Stimulated activated CD4-positive, alpha-beta T cell treated with anti-CD3 and anti-CD28 coated beads, Interleukin-12 subunit alpha, Interleukin-12 subunit beta, amount 100 ng/mL, for 4 hours (primary cell): ENCODE measurements at regions not wholly inside any gene's neighbourhood (a gene's known extent, or its start where the extent isn't known, plus 50 kb on each side); places are given as distances from the start of the nearest gene placed in this dataset.

Experiments used
- DNase-seq: peaks from one replicate; pipeline ENCODE4 v3.0.0-alpha.2; 2020

DNA sequence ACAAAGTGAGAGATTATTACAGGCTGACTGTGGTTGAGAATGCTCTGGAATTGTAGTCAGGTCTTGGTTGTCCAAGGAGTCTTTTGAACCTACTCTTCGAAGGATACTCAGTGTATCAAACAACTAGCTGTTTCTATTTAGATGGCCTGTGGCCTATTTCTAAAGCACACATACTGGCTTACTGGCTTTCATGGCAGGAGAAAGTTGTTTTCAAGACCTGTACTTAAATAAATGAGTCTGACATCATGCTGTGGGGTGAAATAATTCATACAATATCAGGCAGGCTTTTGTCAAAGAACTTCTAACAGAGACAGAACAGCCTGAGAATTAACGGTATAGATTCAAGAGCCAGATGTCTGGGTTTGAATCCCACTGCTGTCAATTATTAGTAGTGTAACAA lies 316.7 kb upstream of the SEMA6D start:
- no peak for DNase-seq

DNA sequence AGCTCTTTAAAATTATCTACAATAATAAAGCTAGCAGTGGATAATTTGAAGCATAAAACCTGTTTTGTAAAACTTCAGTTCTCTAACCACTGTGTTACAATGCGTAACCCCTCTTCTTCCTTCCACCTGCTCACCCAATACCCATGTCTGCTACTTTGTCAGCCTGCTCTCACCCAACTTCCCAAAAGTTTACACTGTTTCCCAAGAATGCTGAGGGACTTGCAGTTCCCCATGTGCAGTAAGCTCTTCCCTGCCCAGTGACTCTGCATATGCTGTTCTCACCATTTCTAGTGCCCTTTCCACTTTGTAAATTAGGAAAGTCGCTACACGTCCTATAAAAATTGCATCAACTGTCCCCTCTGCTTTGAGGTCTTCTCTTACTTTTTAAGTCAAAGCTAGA lies 315.9 kb upstream of the SEMA6D start:
- DNase-seq: no peak

DNA sequence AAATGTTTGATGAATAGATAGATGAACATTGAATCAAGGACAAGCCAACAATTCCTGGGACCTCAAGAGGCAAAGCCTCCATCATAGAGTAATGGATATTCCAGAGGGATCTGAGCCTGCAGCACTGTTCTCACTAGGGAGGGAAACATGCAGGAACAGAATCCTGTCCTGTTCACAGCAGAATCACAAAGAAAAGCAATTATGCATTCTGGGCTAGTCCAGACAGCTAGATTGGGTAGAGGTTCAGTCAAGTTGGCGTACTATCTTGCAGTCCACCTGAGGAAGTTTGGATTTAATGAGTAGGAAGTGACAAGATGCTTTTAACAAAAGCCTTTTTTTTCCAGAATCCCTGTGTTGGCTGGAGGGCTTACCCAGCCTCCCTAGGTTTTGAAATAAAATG lies 314.5 kb upstream of the SEMA6D start:
- DNase-seq: no peak

DNA sequence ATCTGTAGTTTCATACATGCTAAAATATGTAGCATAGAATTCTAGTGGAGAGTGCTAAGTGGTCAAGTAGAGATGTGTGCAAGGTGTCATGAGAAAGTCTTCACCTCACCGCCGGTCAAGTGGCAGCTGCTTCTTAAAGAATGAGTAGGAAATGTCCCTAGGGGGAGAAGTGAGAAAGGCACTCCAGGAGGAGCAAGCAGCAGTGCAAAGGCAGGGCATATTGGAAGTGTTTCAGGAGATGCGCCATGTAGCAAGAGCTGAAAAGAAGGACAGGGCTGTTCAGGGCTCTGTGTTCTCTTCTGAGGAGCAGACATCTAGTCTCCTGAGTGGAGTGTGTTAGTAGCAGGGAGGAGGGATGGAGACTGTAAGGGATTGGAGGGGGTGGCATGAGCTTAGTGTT lies 312.4 kb upstream of the SEMA6D start:
- no peak for DNase-seq

DNA sequence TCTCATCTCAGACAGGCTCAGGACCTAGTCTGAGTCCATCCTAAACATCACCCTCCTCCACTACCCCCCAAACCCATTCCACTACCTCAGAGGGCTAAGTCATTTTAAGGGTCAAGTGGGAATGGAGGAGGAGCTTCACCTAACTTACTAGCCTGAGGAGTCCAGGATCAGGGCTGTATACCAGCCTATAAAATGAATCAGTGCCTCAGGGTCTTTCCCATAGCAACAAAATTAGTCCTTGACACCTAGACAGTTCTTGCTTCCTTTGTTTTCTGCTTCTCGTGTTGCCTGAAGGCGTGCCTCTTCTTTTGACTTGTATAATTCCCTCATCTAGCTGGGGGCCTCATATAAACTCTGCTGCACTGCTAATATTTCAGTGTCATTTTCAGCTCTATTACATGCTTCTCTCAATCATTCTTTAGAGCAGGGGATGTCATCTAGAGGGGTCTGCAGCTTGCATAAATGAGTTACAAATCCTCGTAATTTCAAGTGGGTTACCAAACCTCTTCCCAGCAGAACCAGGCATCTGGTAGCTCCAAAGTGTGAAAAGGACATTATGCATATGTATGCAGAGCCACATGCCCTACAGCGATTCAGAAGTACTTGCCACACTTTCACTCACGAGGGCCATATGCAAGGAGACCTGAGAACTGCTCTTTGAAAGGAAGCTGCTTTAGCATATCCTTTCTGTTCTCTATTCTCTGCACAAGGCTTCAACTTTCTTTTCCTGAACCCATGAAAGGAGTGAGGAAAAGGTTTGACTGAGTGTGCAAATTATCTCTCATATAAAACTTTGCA lies 311.7 kb upstream of the SEMA6D start:
- DNase-seq: no peak

DNA sequence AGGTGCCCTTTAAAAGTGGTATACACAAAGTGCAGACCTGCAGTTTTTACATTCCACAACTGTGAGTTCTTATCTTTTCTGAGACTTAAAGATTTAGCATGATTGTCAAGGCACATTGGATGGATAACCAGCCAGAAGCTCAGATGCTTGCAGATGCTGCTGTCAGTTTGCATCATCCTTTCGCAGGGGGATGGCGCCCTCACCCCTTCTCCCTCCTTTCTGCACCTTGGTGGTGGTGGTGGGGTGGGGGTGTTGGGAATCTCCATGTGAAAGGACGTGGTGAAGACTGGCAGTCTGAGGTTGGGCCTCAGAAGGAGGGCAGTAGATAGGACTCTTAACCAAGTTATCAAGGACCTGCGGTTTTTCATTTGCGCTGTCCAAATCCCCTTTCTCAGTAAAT lies 309.6 kb upstream of the SEMA6D start:
- no peak for DNase-seq

DNA sequence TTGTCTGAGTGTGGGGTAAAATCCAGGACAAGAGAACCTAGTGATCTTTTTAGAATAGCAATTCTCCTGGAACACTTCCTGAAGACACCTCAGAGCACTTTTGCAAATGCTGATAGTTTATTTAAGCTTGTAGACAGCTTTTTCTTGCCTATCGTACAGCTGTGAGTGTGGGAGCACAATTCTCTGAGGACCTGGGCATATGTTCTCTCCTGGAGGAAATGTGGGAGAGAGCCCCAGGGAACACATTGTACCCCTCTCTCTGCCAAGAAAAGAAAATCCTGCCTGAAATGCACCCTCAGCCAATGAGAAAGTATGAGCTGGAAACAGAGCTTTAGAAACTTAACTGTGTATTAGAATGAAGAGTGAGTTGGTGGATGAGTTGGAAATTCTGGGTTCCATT lies 308.3 kb upstream of the SEMA6D start:
- no peak for DNase-seq

DNA sequence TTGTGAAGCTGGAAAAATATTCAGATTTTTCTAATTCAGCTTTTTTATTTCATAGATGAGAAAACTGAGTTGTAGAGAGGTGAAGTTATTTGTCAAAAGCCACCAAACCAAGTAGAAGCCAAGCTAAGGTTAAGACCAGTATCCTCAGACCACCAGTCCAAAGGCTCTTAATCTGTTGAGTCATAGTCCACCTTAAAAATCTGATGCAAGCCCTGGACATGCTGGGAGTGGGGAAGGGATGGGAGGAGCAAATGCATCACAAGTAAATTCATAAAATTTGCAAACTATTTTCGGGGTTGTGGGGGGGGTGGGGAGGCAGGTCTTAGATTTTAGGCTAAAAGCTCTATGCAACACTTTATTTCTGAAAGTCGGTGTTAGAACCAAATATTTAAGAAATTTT lies 307.7 kb upstream of the SEMA6D start:
- DNase-seq: no peak

DNA sequence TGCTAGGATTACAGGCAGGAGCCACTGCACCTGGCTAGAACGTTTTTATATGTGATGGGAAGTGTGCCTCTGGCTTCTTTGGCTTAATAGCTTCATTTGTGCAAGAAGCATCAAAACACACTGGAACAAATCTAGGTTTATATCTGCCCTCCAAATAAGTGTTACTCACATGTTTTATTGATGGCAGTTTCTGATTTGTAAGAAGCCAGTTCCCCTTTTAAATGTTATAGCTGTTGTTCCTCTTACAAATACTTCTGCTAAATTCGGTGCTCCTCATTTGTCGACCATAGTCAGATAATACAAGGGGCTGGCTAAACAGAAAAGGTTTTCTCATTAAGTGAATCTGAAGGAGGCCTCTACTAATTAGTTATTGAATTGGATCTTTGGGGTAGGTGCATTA lies 307.1 kb upstream of the SEMA6D start:
- DNase-seq: no peak

DNA sequence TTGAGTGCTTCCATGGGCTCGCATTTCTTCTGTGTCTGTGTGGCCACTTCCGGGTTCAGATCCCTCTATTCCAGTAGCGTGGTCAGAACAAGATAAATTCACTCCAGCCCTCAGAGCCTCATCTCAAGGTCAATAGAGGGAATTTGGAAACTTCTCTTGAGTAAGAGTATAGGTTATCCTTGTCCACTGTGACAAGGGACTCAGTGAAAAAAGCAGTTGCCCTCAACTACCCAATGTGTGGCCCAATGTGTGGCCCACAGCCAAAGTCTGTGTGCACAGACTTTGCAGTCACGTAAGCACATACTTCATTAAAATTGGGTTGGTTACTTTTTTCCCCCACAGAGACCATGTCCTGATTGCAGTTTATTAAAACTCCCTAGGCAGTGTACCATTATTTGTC lies 305.6 kb upstream of the SEMA6D start:
- DNase-seq: no peak

DNA sequence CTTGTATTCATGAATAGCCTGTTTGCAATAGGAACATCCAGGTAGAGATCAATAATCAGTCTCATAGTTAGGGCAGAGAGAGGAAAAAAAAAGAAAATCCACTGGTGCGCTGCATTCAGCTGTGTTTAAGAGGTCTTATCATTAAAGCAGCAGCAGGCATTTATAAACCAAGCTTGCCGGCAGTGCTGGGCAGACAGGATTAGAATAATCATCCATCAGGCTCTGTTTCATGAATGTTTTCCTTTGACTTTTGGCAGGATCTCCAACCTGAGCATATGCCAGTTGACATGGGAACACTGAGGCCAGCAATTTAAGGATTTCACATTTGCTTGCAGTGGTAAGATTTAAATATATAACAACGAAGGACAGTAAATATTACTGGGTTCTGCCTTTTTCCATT lies 305.2 kb upstream of the SEMA6D start:
- DNase-seq: no peak

DNA sequence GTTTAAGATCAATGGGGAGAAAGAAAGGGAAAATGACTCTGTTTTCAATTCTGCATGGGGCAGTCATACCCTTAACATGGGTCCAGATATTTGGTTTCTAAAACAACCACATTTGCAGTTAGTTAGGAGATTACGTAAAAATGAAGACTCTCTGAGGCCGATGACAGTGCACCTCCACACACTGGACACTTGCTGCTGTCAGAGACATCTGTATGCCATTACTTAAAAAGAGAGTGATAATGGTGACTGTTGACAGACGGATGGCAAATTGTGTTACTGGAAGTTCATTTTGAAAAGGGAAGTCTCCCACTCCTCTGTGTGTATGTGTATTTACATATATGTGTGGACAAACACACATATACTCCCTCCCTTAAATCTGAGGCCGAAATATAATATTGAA lies 304.5 kb upstream of the SEMA6D start:
- DNase-seq: no peak

DNA sequence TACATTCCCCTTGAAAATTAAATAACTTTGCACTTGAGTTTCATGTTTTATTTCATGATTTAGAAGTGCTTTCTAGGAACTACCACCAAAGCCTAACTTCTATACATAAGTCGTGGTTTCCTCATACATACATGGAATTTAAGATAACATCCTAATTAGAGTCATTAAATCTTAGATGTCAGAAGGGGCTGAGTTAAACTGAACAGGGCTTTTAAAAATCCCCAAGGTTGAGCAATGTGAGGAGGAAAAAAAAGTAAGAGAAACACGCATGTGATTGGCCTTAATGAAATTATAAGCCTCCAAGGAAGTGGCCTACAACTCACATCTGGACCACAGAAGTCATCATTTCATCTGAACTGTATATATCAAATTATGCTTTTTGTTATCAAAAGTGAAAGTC lies 303.1 kb upstream of the SEMA6D start:
- no peak for DNase-seq

DNA sequence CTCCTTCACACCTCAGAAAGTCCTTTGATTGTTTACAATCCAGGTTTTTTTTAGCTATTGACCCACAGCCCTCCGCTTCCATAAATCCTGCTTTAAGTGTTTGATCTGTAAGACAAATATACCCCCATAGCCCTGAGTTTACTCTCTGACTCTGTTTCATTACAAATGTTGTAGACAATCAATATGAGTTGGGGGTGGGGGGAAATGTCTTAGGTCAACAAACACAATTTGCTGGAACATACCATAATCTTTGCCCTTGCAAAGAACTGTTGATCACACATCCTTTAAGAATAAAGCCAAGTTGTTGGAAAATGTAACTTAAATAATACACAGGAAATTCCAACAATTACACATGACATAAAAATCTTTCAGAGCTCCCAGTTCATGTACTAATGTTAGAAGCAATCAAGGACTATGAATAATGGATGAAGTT lies 301.8 kb upstream of the SEMA6D start:
- DNase-seq: no peak

DNA sequence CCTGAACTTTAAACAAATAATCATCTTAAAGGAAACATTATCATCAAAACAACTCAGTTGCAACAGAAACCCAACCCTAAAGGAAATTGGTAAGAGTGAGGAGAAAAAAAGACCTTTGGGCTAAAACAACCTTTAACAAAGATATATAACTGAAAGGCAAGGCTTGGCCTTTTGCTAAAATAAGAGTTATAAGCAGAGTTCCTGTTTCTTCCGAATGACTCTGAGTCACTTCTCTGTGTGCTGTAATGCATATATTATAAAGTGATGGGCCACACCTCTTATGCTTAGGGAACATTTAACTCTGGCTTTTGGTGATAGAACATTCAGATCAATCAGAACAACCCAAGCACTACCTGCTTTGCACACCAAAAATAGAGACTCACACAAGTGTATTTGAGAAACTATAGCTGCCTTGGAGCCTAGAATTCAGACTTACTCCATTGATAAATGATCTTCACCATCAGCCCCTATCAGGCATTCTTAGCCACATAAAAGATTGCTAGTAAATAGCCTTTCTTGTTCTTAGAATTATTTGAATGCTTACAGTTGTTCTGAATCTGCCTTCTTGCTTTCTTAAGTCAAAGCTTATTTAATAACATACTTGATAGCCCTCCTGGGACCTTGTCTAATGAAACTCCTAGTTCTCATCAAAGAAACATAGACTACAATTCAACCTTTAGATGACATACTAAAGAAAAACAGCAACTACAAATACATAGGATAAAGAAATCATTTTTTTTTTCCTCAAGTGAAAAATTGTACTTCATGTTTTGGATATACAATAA lies 294.2 kb upstream of the SEMA6D start:
- DNase-seq: no peak

DNA sequence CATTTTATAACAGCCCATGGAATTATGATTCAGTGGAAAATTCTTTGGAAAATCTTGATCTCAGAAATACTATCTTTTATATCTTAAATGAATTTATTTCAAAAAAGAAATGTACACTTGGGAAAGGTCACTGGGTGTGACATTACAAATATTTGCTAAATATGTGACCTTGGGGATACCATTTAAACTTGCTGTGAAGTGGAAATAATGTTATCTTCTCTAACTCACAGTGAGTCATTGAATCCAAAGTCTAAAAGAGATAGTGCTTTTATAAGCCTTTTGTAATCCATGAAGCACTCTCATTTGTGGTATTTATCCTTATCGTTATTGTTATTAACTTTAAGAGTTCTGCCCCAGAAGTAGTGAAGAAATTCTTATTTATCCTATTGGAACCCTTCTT lies 289.8 kb upstream of the SEMA6D start:
- no peak for DNase-seq

DNA sequence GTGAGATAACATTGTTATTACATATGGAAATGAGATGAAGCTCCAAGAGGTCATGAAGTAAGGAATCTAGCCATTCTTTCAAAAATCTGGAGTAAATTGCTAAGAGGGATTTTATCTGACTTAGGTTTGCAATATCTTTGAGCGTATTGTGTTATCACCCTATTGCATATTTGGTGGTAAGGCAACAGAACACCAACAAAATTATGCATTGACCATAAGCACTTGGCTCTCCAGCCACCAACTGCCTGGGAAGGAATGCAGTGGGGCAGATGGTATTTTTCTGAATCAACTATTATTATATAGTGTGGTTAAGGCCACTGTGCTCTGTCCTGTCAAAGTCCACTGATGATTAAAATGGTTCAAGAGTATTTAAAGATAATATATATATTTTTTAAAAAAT lies 287.9 kb upstream of the SEMA6D start:
- no peak for DNase-seq

DNA sequence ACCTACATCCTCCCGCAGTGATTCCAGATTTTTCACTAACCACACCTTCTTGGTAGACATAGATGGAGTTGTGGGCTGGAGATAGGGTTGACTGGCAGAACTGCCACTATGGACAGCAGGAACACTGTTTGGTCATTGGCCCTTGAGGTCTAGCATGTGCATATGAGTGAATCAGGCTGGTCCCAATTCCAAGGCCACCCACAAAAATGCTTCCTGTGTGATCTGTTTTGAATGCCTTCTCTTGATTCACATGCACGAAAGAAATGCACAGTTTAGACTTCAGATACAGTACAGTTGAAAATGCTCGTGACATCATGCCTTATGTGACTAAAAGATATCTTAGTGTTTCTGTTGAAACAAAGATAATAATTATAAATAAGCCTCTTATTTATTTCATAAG lies 285.8 kb upstream of the SEMA6D start:
- no peak for DNase-seq

DNA sequence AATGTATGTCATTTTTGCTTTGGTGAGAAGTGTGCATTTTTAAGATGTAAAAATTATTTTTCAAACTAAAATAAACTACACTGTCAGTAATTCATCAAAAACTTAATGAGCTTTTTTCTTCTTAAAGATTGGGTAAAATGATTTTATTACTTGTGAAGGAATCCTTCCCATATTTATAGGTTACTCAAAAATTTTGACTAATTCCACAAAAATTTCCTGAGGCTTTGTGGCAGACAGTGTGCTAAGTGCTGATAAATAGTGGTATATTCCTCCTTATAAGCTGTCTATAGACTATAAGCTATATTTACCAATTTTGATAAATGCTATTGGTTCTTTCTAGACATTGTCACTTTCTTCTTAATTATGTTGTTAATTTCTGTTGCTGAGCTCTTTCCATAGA lies 284.5 kb upstream of the SEMA6D start:
- DNase-seq: no peak

DNA sequence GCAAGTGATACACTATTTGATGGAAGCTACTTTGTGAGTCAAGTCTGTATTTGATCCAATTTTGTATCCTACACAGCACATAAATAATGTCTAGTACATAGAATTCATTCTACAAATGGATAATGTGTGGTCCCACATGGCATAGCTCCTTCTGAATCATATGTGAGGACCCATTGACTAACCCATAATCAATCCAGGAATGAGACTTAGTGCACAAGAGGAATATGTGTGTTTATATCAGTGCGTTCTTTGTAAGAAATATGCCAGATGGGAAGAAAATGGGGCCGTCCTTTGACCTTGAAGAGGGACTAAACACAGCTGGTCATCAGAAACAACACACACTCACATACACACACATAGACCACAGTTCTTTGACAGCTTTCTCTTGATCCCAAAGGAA lies 282.7 kb upstream of the SEMA6D start:
- DNase-seq: no peak

DNA sequence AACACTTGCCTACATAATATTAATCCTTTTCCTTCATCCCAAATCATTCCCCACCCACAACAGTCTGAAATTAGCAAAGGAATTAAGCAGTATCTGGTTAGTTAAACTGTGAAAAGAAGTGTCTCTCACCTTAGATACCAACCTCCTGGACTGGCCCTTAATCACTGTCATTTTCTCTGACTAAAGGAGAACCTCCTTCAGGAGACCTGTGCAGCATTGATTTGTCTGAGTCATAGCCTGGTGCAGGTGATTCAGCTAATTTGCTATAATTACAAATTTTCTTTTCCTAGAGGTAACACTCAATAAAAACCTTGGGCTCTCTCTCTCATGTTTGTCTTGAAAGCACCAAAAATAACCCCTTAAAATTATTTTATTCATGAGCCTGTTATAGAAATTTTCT lies 279.8 kb upstream of the SEMA6D start:
- DNase-seq: no peak

DNA sequence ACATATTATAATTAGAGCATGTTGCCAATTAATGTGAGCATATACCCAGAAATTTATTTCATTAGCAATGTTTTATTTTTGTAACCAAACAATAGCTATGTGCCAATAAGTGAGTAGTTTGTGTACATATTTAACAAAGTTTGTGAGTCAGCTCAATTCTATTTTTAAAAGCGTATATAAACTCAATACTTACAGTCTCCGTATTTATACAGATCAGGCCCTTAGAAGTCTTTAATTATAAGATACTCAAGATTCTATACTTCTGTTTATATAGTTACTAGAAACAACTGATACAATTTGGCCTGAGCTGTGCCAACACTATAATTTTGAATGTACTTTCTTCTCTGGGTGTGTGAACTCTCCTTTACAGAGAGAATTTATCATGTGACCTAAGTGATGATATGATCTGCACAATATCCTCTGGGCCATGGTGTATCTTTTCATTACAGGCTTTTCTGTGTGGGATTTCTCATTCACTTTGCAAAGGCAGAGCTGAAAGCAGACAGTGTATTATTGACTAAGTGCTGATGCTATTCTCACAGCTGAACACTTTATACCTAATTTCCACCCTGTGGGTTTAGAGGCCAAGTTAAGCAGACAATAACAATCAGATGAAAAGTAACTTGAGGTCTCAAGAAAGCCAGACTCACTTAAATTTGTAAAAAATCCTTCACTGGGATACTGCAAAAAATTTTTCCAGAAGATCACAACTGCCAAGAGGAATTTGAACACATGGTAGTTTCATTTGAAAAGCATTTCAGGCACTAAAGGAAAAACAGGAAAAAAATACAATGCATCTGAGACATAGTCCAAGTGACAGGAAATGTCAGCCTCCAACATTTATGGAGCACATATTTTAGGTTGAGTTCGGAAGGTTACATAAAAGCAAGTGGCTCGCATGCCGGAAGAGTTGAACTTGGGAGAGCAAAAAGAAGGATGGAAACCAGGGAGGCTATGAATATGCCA lies 277.9 kb upstream of the SEMA6D start:
- no peak for DNase-seq

DNA sequence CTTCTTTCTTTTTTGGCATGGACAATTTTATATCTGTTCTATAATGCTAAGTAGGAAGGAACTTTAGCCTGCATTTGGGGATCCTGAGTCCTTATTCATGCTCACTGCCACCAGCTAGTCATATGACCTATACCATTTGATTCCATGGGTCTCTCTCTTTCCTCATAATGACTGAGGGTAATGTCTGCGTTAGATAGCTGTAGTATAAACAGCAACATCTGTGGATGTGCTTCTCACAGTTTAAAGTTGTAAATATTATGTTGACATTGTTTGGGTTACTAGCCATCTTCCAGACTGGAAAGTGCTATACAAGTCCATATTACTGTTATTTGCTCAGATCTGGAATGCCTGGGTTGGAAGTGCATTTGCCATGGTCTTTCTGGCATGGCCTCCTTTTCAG lies 274.9 kb upstream of the SEMA6D start:
- no peak for DNase-seq
